Activated CD8-positive, alpha-beta memory T cell treated with anti-CD3 and anti-CD28 coated beads for 4 hours (primary cell): ENCODE measurements at regions not wholly inside any gene's neighbourhood (a gene's known extent, or its start where the extent isn't known, plus 50 kb on each side); places are given as distances from the start of the nearest gene placed in this dataset.

ENCODE experiments used
- DNase-seq, 2 donors: peaks; one replicate each; pipeline ENCODE4 v3.0.0-alpha.2; 2020; ENCODE audit warnings: low read depth in 2 of 2

DNA sequence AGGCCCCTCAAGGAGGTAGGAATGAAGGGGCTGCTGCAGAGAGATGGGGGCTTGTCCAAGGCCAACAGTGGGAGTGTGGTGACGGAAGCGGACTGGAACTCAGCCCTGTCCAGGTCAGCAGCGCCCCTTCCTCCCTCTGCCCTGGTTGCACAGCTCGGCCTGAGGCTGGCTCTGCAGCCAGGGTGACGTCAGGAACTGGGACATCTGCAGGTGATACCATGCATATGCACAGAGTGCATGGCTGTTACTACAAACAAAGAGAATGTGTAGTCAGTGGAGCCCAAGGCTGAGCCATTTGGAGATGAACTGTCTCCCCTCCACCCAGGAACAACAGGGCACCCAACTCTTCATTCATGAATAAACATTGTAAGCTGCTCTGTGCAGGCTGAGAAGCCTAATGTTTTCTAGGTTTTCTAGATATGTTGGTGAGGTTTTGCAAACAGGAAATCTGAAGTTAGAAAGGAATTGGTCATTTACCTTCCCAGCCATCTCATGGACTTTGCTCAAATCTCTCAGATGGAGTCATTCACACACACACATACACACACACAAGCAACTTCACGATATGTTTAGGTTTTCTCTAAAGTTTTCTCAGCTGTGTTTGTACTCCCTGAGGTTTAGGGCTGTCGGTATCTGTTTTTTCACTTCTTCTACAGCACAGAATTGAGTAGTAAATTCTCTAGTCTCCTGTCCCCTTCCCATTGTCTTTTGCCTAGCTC lies 117.2 kb downstream of the TLE3 start:
- no peak for DNase-seq

DNA sequence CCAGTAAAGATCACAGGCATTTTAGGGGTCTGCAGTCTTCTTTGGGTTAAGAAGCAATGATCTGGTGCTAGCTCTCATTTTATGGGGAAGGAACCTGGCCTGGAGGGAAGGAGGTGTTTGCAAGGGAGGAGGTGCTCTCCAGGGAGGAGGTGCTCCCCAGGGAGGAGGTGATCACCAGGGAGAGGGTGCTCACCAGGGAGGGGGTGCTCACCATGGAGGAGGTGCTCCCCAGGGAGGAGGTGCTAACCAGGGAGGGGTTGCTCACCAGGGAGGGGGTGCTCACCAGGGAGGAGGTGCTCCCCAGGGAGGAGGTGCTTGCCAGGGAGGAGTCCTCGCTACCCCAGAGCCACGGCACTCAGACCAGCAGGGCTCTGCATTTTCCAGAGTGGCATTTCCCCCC lies 115.7 kb downstream of the TLE3 start:
- no peak for DNase-seq

DNA sequence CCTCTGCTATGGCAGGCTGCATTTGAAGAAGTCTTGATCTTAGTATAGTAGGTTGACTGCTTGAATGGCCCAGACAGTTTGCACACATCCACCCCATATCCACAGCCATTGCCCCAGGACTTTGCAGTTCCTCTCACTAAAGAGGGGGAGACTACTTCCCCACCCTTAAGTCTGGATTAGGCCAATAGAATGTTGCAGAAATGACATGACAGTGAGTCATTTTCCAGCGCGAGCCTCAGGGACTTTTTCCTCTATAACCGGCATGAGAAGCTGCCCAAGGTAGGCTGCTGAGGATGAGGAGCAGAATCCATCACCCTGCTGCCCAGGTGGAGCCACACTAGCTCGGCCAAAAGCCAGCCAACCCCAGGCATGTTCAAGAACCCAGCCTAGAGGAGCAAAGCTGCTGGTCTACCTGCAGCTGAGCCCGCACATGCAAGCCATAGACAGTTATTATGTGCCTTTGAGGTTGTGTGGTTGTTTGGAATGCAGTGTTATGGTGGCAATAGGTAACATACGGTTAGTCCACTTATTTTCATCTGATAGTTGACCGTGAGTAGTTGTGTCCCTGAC lies 113.9 kb downstream of the TLE3 start:
- no peak for DNase-seq

DNA sequence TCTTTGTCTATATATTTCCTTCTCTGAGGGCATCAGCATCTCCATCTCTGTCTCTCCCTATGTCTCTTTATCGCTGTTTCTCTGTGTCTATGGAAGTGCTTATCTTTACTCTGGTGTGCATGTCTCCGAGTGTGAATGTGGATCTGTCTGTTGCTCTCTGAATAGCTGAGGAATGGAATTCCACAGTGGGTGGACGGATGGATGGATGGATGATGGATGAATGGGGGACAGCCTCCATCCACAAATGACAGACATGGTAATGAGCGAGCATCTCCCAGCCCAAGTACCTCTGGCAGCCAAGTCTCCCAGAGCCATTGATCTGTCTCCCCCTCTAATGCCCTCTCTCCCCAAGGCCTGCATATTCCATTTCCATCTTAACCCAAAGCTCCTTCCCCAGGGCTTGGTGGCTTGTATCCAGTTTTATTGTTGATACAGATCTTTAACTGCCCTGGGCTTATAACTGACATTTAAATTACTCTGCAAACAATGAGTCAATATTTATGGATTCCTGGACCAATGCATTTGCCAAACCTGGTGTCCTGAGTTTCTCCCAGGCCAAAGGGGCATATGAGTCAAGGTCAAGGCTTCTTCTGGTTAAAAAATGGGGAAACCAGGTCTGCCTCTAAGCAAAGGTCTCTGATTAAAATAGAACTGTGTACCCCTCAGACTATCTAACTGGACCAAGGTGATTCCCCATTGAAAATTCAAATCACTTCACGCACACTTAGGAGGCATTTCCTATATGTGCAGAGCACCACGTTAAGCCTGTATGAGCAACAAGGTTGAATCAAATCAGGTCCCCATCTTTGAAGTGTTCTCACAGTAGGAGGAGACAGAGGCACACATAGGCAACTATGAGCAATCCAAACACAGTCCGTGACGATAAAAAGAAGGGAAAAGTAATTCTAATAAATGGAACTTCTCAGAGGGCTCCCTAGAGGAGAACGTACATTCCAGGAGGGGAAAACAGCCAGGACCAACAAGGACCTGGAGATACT lies 109.9 kb downstream of the TLE3 start:
- no peak for DNase-seq

DNA sequence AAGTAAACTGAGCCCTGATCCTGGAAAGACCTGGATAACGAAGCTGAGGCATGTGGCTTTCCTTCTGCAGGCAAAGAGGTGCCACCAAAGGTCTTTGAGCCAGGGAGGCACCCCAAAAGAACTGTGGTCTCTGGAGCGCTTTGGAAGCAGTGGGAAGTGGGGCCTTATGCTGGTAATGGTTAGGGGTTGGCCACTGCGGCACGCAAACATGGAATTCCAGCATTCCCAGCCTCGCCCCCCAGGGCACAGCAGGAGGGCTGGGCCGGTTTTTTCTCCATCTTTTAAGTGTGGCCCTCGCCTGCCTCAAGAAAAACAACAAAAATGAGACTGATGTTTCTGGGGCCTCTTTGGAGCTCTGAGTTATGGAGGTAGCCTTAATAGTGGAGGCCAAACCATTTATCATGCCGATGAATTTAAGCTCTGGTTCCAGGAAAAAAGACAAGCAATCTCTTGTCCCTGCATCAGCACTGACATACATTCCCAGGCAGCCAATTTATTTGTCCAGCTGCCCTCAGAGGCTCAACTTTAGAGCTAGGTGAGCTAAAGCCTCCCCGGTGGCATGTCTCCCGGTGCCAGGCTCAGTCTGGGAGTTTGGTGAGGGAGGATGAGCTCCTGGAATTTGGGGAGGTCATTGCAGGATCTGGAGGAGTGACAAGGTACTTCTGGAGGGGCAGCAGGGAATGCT lies 109.0 kb downstream of the TLE3 start:
- DNase-seq, result no peak

DNA sequence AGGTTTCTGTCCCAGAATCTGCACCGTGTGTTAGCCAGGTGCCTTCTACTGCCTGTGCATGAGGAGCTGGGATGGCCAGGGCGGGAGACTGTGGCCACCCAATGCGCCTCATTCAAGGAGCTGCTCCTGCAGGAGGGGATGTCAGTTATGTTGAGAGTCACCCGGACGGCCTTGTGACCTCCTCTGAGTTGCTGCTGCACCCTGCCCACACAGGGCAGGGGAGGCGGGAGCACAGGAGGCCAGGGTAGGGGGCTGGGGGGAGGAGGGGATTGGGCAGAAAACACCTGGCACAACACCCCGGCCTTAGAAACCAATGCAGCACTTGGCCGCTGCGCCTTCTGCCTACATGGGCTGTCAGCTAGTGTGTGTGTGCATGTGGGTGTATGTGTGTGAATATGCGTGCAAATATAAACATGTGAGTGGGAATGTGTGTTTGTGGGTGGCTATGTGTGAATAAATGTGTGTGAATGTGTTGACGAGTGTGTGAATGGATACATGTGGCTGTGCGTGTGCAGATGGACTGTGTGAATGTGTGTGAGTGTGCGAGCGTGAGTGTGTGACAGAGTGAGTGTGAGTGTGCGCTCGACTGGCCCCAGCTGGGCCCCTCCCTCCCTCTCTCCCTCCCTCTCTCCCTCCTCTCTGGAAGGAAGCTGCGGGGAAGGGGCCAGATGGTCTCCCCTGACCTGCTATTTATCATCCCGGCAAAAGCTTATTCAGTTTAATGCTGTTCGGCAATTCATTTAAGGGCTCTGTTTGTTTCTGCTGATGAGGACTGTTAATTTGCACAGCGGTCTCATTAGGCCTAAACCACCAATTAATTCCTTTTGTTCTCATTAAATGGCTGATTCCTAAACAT lies 106.9 kb downstream of the TLE3 start:
- DNase-seq, result no peak

DNA sequence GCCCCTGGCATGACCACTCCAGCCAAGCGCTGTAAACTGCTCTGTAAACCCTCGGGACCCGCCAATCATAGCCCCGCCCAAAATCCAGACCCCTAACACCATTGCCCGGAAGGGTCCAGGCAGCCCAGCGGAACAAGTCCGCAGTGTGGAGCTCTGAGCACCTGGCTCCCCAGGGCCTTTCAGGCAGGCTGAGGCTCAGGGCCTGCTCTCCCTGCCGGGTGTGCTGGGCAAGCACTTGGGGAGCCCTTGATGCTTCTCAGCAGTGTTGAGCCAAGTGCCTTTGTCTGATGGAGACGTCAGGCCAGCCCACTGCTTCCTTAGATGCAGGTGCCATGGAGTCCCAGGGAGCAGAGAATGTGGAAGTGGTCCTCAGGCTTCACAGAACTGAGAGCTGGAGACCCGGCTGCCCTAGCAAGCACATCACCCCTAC lies 106.2 kb downstream of the TLE3 start:
- DNase-seq, result no peak

DNA sequence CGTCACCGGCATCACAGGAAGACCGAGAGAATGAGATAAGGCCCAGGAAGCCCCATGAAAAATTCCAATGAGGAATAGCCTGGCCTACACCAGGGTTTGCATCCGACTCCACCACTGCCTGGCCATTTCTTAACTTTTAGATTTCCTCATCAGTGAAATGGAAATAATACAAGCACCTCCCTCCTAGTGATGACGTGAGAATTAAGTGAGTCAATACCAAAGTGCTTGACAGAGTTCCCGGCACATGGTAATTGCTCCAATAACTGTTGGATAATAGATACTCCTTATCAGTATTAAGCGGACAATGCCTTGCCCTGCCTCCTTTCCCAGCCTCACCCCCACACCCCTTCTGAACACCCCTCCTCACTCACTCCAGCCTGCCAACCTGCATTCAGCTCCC lies 105.4 kb downstream of the TLE3 start:
- DNase-seq, result no peak

DNA sequence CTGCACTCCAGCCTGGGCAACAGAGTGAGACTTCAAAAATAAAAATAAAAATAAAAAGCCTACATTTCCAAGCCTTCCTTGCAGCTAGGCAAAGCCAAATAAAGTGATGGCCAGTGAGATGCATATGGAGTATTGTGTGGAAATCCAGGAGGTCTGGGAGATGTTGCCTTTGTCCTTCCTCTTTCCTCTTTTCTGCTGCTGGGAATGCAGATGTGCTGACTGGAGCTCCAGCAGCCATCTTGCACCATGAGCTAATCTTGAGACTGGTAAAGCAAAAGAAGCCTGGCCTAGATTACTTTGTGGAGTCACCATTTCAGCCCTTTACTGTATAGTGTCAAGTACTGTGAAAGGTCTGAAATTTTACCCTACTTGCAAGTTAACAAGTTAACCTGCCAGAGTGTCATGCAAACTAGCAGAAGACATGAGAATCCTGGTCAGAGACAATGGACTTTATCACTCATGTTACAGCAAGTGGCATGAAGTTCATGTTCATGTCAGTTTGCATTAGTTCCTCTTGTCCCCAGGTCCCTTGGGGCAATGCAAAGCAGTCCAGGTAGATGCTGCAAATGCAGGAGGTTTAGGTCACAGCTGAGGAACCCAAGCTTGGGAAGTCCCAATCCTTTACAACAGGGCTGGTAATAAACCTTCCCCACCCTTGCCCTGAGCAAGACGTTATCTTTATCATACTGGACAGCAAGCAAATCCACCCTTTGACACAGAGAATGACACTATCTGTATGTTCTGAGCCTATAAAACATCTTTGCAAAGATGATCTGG lies 103.1 kb downstream of the TLE3 start:
- DNase-seq, result no peak

DNA sequence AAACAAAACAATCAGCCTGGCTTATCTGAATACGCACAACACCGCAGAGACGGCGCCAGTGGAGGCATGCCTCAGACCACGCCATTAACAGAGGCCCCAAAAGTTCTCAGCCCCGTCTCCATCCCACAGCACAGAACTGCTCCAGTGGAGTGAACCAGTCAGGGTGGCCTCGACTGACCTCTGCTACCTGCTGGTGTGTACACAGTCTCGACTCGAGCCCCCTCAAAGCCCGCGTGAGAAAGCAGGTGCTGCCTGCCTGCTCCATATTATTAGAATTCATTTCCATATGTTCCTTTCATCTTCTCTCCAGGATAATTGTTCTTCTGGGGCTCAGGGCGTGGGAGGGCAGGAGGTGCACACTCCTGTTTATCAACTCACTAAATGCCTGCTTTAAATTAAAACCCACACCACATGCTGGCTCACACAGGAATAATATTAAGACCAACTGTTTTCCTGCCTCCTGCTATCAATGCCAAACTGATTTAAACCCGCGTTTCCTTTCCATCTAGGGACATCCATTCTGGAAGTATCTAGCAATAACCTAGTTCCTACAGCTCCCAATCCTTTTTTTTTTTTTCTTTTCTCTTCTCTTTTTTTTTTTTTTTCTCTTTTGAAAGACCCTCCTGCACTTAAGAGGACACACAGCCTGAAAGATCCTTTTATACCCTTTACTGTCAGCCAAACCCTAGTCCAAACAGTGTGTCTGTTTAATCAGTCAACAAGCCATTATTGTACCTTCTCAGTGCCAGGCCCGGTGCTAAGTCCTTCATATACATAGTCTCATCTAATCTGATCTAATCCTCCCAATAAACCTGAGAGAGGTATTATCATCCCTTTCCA lies 101.2 kb downstream of the TLE3 start:
- no peak for DNase-seq

DNA sequence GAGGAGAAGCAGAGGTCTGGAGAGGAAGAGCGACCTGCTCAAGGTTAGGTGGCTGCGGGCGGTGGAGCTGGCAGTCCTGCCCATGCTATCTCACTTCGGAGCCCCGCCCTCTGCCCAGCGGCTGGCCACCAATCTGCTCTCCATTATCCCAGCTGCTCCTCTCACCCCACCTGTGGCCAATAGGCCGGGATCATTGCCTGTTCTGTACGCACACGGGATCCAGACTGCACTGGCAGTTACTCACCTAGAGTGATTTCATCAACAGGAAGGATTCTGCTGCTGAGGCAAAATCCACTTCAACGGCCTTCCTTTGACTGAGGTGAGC lies 100.6 kb downstream of the TLE3 start:
- no peak for DNase-seq
